Endothelial cell of umbilical vein (primary cell): ENCODE measurements at regions not wholly inside any gene's neighbourhood (a gene's known extent, or its start where the extent isn't known, plus 50 kb on each side); places are given as distances from the start of the nearest gene placed in this dataset.

ENCODE experiments used
- BruUV-seq: library from RNA; stranded (reverse); fragments of 400-500 nt; replicated peaks from 2 replicates; lab custom pipeline; 2021; lab: Mats Ljungman, UMichigan
- CTCF ChIA-PET: fragments of 300-600, 350-600 bp; sonication (Branson Sonifier 250); formaldehyde crosslinking; loops from one replicate; lab custom pipeline; 2021; ENCODE audit warnings: antibody characterized with exemption, inconsistent platforms; lab: Charles Lee
- POLR2A ChIA-PET: fragments of 300-600, 350-600 bp; sonication (Branson Sonifier 250); formaldehyde crosslinking; loops from one replicate; lab custom pipeline; 2021; ENCODE audit warnings: antibody characterized with exemption, inconsistent platforms; lab: Charles Lee
- DNase-seq: peaks from one replicate; pipeline ENCODE4 v3.0.0-alpha.2; 2011; ENCODE audit warnings: low read depth, low spot score
- FAIRE-seq: peaks from 2 replicates; lab custom pipeline; 2011; peaks lifted over from hg19 to GRCh38; lab: Jason Lieb, UNC
- H2AFZ ChIP-seq: 2 replicates; pipeline ENCODE4 v1.6.0; 2012; ENCODE audit warnings: low read depth, low read length, control low read depth, inconsistent platforms
- H3K27ac ChIP-seq: 2 replicates; pipeline ENCODE4 v1.5.1; 2011; ENCODE audit warnings: low read depth, mild to moderate bottlenecking, control low read depth, low read length, moderate library complexity; ENCODE audit not compliant: insufficient read depth
- H3K27me3 ChIP-seq, 2 experiments: 2 replicates each; pipeline versions ENCODE4 v1.6.0 to v1.6.1; 2011; ENCODE audit warnings: low read length in 2 of 2, mixed read lengths in 1 of 2; ENCODE audit not compliant: control insufficient read depth in 2 of 2, insufficient read depth in 2 of 2
- H3K36me3 ChIP-seq, 2 experiments: 2 replicates in 1 of 2; 3 replicates in 1 of 2; pipeline ENCODE4 v1.5.1; 2011; ENCODE audit warnings: low read length in 2 of 2, mild to moderate bottlenecking in 1 of 2, moderate library complexity in 1 of 2; ENCODE audit not compliant: control insufficient read depth in 2 of 2, insufficient read depth in 2 of 2; ENCODE audit errors: extremely low read depth in 1 of 2
- H3K4me1 ChIP-seq: 3 replicates; pipeline ENCODE4 v1.5.1; 2011; ENCODE audit warnings: mild to moderate bottlenecking, low read length; ENCODE audit not compliant: control insufficient read depth, insufficient read depth; ENCODE audit errors: extremely low read depth
- H3K4me2 ChIP-seq: 2 replicates; pipeline ENCODE4 v1.6.1; 2011; ENCODE audit warnings: low read length, control low read depth, mixed read lengths; ENCODE audit not compliant: insufficient read depth
- H3K4me3 ChIP-seq, 3 experiments: fragments of 200-600 bp in 1 of 3; sonication (generic), shearing (Covaris generic) in 1 of 3; replicated peaks in 1 of 3; 2 replicates each; pipeline ENCODE4 v1.5.1; 2011 to 2016; ENCODE audit warnings: control low read depth in 3 of 3, low read length in 3 of 3, mild to moderate bottlenecking in 2 of 3, inconsistent platforms in 1 of 3, low read depth in 1 of 3, moderate library complexity in 1 of 3; ENCODE audit not compliant: insufficient read depth in 1 of 3
- H3K79me2 ChIP-seq: 2 replicates; pipeline ENCODE4 v1.6.0; 2012; ENCODE audit warnings: low read length, inconsistent platforms; ENCODE audit not compliant: control insufficient read depth, insufficient read depth
- H3K9ac ChIP-seq: replicated peaks from 2 replicates; pipeline ENCODE3; 2011; ENCODE audit warnings: low read length, control low read depth; ENCODE audit not compliant: insufficient read depth; ENCODE audit errors: extremely low read depth
- H3K9me1 ChIP-seq: replicated peaks from 3 replicates; pipeline ENCODE4 v1.6.0; 2011; ENCODE audit warnings: mild to moderate bottlenecking, low read length; ENCODE audit not compliant: control insufficient read depth, insufficient read depth; ENCODE audit errors: extremely low read depth
- H3K9me3 ChIP-seq: replicated peaks from 2 replicates; pipeline ENCODE4 v1.5.1; 2012; ENCODE audit warnings: low read length, inconsistent platforms; ENCODE audit not compliant: control insufficient read depth, insufficient read depth
- H4K20me1 ChIP-seq: replicated peaks from 2 replicates; pipeline ENCODE3; 2011; ENCODE audit warnings: mild to moderate bottlenecking, low read length; ENCODE audit not compliant: control insufficient read depth, insufficient read depth; ENCODE audit errors: extremely low read depth
- CTCF ChIP-seq, 2 donors: IDR thresholded peaks; 1 replicate in 1 of 2; 2 replicates in 1 of 2; pipeline ENCODE4 v1.5.1; 2011; ENCODE audit warnings: low read length in 2 of 2, mild to moderate bottlenecking in 2 of 2, moderate library complexity in 2 of 2, control low read depth in 1 of 2, inconsistent platforms in 1 of 2, low read depth in 1 of 2; ENCODE audit not compliant: insufficient read depth in 1 of 2; ENCODE audit errors: extremely low read depth in 1 of 2
- EZH2 ChIP-seq: IDR thresholded peaks from 2 replicates; pipeline ENCODE4 v1.6.1; 2012; ENCODE audit warnings: borderline replicate concordance, low read depth, mild to moderate bottlenecking, moderate library complexity, low read length, inconsistent platforms; ENCODE audit not compliant: severe bottlenecking
- FOS ChIP-seq: IDR thresholded peaks from 2 replicates; pipeline ENCODE4 v1.6.1; 2011; ENCODE audit warnings: mild to moderate bottlenecking, low read length, moderate library complexity, borderline replicate concordance; ENCODE audit not compliant: insufficient read depth
- GATA2 ChIP-seq: IDR thresholded peaks from 2 replicates; pipeline ENCODE4 v1.7.0; 2011; ENCODE audit warnings: low read depth, mild to moderate bottlenecking, moderate library complexity, mixed read lengths, low read length; ENCODE audit not compliant: insufficient read length, insufficient read depth
- JUN ChIP-seq: IDR thresholded peaks from 2 replicates; pipeline ENCODE4 v1.6.1; 2011; ENCODE audit warnings: borderline replicate concordance, low read depth; ENCODE audit not compliant: insufficient read length, insufficient read depth
- MYC ChIP-seq: IDR thresholded peaks from one replicate; pipeline ENCODE4 v1.6.1; 2011; ENCODE audit warnings: mild to moderate bottlenecking, low read depth, low read length
- POLR2A ChIP-seq: IDR thresholded peaks from 2 replicates; pipeline ENCODE4 v1.6.1; 2012; ENCODE audit warnings: low read depth, mild to moderate bottlenecking, control low read depth, low read length
- dilution Hi-C: fragments of 300-500 bp; cut with MboI; formaldehyde crosslinking; loops from one replicate; pipeline ENCODE4 v1.15.0; 2019; ENCODE audit warnings: low sequenced_read_pairs; ENCODE audit not compliant: extremely low pct_ligation_motif_present
- intact Hi-C: fragments of 100-400 bp; cut with micrococcal nuclease; formaldehyde crosslinking; loops from one replicate; pipeline ENCODE4 v1.10.0; 2022

- H2AFZ ChIP-seq, result no peak overlapping the region
- H4K20me1 ChIP-seq, result no peaks in the 10 kb centered on the region
- BruUV-seq, result no TSS peak
- H3K9me1 ChIP-seq, result no peaks in the 10 kb centered on the region
- no peak for DNase-seq
- no peaks in the 10 kb centered on the region for H3K79me2 ChIP-seq
- no peaks in the 10 kb centered on the region for H3K36me3 ChIP-seq
- H3K4me2 ChIP-seq, result no peak overlapping the region
- dilution Hi-C loops, result no loop called here
- no peak overlapping the region for H3K4me3 ChIP-seq
- H3K27ac ChIP-seq, result no peak overlapping the region
- ChIA-PET POLR2A (no interaction called here), CTCF (no interaction called here)
- H3K9me3 ChIP-seq, result no peaks in the 10 kb centered on the region
- H3K27me3 ChIP-seq, result no peaks in the 10 kb centered on the region
- TF ChIP-seq GATA2, result no peak
- TF ChIP-seq FOS, result no peak
- TF ChIP-seq JUN, result no peak
- no peak for TF ChIP-seq EZH2
- TF ChIP-seq POLR2A, result no peak
- no peak for TF ChIP-seq MYC
- no peak for TF ChIP-seq CTCF (IDR thresholded peaks at IDR 0.05; ENCODE audit: extremely low read depth in 1 of 2, insufficient read depth in 1 of 2, low read depth in 1 of 2, low read length in 2 of 2)
- no peak overlapping the region for H3K9ac ChIP-seq
- no peak for FAIRE-seq
- intact Hi-C loops, result no loop called here
- H3K4me1 ChIP-seq, result no peaks in the 10 kb centered on the region
These were observed 229.0 kb downstream of the TLE3 start for GRCh38 chr15:69868756-69869155.

GRCh38 chr15:69869291-69869690 is 228.4 kb downstream of the TLE3 start:
- H3K4me3 ChIP-seq, result no peak overlapping the region
- no peaks in the 10 kb centered on the region for H3K4me1 ChIP-seq
- H3K9ac ChIP-seq, result no peak overlapping the region
- no peak overlapping the region for H3K4me2 ChIP-seq
- no peak overlapping the region for H3K27ac ChIP-seq
- H3K27me3 ChIP-seq, result no peaks in the 10 kb centered on the region
- no peaks in the 10 kb centered on the region for H3K79me2 ChIP-seq
- DNase-seq (no peak), FAIRE-seq (no peak)
- H3K9me3 ChIP-seq, result no peaks in the 10 kb centered on the region
- H3K36me3 ChIP-seq, result no peaks in the 10 kb centered on the region
- H4K20me1 ChIP-seq, result no peaks in the 10 kb centered on the region
- no peak overlapping the region for H2AFZ ChIP-seq
- no peaks in the 10 kb centered on the region for H3K9me1 ChIP-seq
- dilution Hi-C loops, result no loop called here
- intact Hi-C loops, result no loop called here
- ChIA-PET CTCF (no interaction called here), POLR2A (no interaction called here)
- TF ChIP-seq JUN (no peak), CTCF (IDR thresholded peaks at IDR 0.05; ENCODE audit: extremely low read depth in 1 of 2, insufficient read depth in 1 of 2, low read depth in 1 of 2, low read length in 2 of 2) (no peak)
- BruUV-seq, result no TSS peak
